ENCODE measurements at regions not wholly inside any gene's neighbourhood (a gene's known extent, or its start where the extent isn't known, plus 50 kb on each side); places are given as distances from the start of the nearest gene placed in this dataset.

DNA sequence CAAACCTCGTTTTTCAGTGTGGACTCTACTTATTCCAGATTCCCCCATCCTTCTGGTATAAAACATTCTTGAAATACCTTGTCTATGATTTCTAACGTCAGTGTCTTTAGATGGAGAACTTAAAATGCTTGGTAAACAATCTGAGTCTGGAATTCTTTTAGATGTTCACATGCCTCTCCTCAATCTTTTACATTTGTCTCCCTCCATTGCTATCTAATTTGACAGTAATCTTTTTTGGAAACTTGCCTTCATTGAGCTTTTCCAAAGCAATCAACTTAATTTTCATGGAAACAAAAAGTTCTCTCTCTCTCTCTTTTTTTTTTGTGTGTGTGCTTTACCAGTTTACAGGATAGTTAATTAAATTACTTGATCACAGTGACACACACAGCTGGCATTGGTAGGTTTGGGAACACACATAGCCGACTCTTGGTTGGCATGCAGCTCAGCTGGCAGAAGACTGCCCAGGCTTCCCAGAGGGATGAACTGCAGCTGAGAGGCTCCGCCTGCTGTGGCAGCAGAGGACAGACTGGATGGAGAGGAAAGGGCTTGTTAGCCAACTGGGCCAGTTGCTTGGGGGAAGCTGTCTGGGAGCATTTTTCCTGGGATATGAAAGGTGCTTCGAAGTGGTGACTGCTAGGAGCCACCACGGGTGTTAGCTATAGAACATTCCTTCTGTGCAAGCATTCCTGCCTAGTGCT, 271.3 kb downstream of the ZSWIM6 start:
- no peak for TF ChIP-seq CTCF (conservative IDR thresholded peaks at IDR 0.05; ENCODE audit: low read depth)
- H3K27ac ChIP-seq = no peak overlapping the region
- no peak for DNase-seq (ENCODE audit: low spot score)
- CTCF ChIA-PET = interaction anchor here (0.5 to 2.0 kb wide), 5 partner anchors 15 to 813 kb away, joined by 3 to 5 read pairs (median 4); no protein-coding TSS in a partner anchor
- POLR2A ChIA-PET (ENCODE audit: low non-redundant PET) = no interaction called here

DNA sequence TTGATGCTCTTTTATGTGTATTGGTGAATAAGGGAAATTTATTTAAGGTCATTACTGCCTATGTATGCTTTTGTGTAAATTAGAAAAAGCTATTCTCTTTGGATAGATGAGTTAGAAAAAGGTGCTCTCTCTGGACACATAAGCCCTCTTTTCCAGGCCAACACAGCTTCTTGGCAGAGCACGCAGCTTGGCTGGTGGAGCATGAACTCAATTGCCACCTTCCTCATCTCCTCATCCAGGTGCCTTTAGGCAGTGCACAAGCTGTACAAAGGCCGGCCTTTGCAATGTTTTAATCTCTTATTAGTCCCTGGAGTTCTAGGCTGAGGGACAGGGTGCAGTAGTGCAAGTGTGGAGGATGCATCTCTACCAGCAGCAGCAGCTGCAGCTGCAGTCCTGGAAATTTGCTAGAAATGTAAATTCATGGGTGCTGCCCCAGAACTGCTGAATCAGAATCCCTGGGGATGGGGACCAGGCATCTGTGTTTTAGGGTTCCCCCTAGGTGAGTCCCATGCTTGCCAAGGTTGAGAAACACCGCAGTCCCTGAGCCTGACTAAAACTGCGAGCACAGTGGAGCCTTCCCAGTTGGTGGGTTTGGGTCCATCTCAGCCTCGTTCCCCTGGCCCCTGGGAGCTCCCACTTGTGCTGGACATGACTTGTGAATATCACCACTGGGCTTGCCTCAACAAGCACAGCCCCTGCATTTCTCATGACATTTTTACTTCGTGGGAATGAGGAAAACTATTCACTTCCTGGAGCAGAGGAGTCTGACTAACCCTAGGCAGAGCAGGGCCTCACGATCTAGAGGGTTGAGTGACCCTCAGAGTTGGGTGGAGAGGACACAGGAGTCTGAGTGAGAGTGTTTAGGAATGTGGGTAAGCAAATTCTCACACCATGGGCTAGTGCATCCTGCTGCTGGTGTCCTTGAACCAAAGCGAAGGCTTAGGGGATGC, 272.3 kb downstream of the ZSWIM6 start:
- ChIA-PET CTCF (interaction anchor here (0.5 to 2.0 kb wide), 4 partner anchors 14 to 598 kb away, joined by 3 to 5 read pairs (median 4); no protein-coding TSS in a partner anchor), POLR2A (ENCODE audit: low non-redundant PET) (no interaction called here)
- no peak overlapping the region for H3K27ac ChIP-seq
- DNase-seq (ENCODE audit: low spot score) = peak; percentile 36
- TF ChIP-seq CTCF (conservative IDR thresholded peaks at IDR 0.05; ENCODE audit: low read depth) = no peak

DNA sequence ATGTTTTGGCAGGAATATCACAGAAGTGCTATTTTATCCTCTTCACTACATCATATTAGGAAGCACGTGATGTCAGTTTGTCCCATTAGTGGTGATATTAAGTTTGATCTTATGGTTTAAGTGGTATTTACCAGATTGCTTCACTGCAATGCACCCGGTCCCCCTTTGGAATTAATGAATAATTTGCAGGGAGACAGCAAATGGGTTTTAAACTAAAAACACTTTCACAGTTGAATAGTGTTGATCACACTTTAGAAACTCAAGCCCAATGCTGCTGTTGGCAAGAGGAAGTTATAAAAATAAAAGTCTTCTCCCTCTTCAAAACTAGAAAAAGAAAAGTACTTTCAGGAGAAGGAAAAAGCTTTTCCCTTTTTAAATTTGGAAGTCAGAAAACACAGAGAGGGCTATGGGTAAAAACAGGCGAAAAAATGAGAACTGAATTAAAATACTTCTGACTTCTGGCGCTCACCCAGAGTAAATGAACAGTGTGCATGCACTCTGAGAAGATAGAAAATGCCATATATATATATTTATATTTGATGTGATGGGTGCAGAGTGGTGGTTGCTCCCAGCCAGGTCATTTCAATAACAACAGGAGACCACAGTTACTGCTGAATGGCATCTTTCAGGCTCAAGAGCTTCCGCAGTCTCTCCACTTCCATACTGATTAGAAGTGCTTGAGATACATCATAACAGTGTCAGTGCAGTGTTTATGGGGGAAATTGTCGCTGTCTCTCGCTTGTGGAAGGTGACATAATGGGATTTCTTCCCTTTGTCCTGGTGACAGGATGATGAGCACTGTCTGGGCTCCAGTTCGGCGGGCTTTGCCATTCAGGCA, 278.0 kb downstream of the ZSWIM6 start:
- no peak for DNase-seq (ENCODE audit: low spot score)
- no peak for TF ChIP-seq CTCF (conservative IDR thresholded peaks at IDR 0.05; ENCODE audit: low read depth)
- POLR2A ChIA-PET (ENCODE audit: low non-redundant PET) = no interaction called here
- CTCF ChIA-PET = no interaction called here
- H3K27ac ChIP-seq = no peak overlapping the region

GRCh38 chr5:61610678-61611024, 278.6 kb downstream of the ZSWIM6 start:
- ChIA-PET CTCF (no interaction called here), POLR2A (ENCODE audit: low non-redundant PET) (no interaction called here)
- no peak for TF ChIP-seq CTCF (conservative IDR thresholded peaks at IDR 0.05; ENCODE audit: low read depth)
- no peak for DNase-seq (ENCODE audit: low spot score)
- H3K27ac ChIP-seq = no peak overlapping the region

DNA sequence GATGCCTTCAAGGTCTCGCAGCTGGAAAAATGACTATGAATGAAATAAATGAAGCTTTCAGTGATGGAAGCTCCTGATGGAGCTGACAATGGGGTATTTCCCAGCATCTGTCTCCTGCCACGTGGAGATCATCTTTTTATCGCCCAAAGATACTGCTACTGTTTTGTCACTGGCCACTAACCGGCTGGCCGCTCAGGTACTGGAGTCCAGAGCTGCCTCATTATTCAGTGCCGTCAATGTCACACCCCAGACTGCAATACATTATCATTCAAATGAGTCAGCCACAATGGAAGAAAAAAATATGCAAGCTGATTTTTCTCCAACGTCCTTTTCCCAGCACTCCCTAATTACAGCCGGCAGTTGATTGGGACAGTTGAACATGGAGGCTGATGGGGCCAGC, 280.4 kb downstream of the ZSWIM6 start:
- POLR2A ChIA-PET (ENCODE audit: low non-redundant PET) = no interaction called here
- H3K27ac ChIP-seq = no peak overlapping the region
- DNase-seq (ENCODE audit: low spot score) = no peak
- CTCF ChIA-PET = interaction anchor here (0.7 to 0.8 kb wide), 2 partner anchors 11 to 12 kb away, joined by 3 read pairs; no protein-coding TSS in a partner anchor
- TF ChIP-seq CTCF (conservative IDR thresholded peaks at IDR 0.05; ENCODE audit: low read depth) = no peak

- TF ChIP-seq CTCF (conservative IDR thresholded peaks at IDR 0.05; ENCODE audit: low read depth) = no peak
- CTCF ChIA-PET = interaction anchor here (1.7 kb wide), 1 partner anchor 45 kb away, joined by 4 read pairs; no protein-coding TSS in a partner anchor
- POLR2A ChIA-PET (ENCODE audit: low non-redundant PET) = no interaction called here
- H3K27ac ChIP-seq = no peak overlapping the region
- no peak for DNase-seq (ENCODE audit: low spot score)
Measured at GRCh38 chr5:61613679-61614078, 281.6 kb downstream of the ZSWIM6 start.
